Activated T-helper 9 cell treated with anti-CD3 and anti-CD28 coated beads, Interleukin-2, amount 50 U/mL, for 16 hours (primary cell): ENCODE measurements at regions not wholly inside any gene's neighbourhood (a gene's known extent, or its start where the extent isn't known, plus 50 kb on each side); places are given as distances from the start of the nearest gene placed in this dataset.

Source experiments
- DNase-seq: peaks from one replicate; pipeline ENCODE4 v3.0.0-alpha.2; 2020; ENCODE audit warnings: low read depth

DNA sequence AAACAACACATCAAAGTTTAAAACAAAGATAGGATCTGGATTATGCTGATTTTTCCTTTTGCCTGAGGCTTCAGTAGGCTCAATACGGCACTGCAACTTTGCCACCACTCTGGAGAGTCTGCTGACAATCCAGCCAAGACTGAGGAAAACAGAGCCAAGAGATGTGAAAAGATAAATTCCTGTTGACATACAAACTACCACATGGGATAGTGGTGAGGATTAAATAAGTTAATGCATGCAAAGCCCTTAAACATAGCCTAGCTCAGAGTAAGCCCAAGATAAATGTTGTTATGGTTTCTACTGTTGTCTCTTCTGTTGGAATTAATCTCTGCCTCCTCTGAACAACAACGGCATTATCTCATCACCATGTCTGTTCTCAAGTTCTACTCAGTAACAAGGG is 245.9 kb upstream of the LMCD1 start:
- DNase-seq: no peak

DNA sequence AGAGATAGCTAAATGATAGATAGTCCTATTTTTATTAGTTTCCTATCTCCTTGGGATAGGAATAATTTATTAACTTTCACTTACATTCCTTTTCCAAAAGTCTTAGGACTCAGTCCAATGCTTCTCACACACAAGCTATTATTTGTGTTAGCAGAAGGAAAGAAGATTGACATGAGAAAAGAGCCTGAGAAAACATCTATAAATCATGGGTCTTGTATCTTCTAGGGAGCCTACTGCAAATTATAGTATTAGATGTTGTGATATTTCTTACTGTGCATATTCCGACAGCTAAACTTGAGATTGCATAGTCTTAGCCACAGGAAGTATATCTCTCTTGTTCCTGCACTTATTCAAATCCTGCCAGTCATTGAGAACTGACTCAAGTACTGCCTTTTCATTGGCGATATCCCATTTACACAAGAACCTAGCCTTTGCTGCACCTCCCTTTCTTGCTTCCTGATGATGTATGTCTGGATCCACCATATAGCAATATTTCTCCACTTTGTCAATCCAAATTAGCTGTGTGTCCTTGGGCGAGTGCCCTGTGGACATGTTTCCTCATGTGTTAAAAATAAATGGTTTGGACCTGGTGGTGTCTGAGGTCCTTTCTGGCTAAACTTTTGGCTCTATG is 245.1 kb upstream of the LMCD1 start:
- DNase-seq: no peak

DNA sequence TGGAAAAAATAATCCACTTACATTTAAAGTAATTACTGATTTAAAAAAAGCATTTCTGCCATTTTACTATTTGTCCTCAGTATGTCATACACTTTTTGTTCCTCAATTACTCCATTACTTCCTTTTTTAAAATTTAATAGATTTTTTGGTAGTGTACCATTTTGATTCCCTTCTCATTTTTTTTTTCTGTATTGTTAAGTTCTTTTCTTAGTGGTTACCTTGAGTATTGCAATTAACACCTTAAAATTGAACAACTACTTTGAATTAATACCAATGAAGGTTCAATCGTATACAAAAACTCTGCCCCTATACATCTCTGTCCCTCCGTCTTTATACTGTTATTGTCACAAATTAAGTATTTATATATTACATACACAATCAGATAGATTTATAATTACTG is 240.6 kb upstream of the LMCD1 start:
- DNase-seq: no peak

DNA sequence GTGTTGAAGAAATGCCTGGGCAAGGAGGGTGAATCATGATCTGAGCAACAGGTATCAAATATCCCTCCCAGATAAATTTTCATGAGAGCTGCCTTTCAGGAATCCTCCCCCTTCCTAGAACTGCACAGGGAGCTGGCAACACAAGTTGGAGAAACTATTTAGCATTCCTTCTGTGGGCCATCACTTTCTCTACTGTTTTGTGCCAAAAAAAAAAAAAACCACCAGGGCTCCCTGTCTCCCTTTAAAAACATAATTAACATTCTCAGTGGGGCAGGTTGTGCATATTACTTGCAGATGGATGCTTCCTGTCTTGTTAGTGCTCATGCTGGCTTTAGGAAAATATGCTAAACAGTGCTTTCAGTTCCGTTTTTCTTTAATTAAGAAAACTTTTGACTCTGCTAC is 234.9 kb upstream of the LMCD1 start:
- DNase-seq: no peak

- DNase-seq: no peak
Observed at GRCh38 chr3:8273479-8273878, 228.1 kb upstream of the LMCD1 start.

DNA sequence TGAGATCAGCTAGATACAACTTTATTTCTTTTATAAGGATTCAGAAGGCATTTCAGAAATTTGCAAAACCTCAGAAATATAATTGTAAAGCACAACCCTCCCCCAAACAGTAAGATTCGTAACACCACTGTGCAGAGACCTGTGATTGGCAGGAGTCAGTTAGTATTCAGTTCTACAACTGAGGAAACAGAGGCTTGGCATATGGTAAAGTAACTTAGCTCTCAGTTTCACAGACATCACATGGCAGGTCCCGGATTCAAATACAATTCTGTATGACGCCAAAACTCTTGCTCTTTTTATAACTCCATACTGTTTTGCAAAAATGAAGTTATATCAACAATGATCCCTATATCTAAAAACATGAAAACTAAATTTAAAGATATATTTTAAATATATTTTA is 225.6 kb upstream of the LMCD1 start:
- DNase-seq: no peak

DNA sequence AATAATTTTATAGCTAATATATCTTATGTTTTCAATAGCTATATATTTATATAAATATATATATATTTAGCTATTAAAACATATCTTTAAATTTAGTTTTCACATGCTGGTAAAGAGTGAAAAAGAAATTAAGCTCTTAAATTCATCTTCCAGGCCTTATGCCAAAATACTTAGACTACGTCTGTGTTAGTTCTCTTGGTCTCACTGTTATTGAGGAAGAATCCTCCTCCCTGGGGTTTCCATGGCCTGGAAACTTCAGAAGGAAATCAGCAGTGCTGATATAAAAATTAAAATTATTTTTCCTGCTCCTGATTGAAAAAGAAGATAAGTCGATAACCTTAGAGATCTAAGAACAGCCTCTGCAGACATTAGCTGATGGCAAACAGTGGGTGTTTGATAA is 225.1 kb upstream of the LMCD1 start:
- DNase-seq: no peak

DNA sequence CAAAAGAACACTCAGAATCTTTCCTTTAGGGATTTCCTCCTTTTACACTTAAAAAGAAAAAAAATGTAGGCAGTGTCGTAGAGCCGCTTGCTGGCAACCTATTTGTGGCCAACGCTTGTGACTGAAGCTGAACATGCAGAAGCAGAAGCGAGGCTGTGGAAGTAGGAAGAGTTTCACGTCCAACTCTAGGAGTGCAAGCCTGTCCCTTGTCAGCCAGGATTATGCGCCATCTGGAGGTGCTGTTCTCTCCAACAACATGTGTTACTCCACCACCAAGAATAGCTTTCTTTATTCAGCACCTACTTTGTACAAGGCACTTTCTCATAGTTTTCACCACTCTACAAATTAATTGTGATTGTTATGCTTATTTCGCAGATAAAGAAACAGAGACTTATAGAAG is 223.2 kb upstream of the LMCD1 start:
- no peak for DNase-seq

DNA sequence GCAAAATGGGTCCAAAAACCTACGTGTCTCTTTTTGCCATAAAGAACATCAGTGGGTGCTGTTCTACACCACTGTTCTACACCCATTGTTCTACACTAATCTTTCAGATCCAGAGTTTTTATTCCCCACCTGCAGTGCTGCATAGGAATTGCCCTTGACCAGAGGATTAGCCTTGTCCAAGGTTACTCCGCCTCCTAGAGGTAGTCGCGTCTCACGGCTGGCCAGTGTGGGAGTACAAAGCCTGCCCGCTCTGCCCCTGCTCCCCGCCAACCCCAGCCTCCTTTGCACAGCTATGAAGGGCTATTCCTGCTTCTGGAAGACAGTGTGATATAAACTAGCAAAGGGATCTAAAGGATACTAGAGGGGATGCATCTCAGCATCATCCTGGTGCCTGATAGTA is 222.1 kb upstream of the LMCD1 start:
- no peak for DNase-seq

DNA sequence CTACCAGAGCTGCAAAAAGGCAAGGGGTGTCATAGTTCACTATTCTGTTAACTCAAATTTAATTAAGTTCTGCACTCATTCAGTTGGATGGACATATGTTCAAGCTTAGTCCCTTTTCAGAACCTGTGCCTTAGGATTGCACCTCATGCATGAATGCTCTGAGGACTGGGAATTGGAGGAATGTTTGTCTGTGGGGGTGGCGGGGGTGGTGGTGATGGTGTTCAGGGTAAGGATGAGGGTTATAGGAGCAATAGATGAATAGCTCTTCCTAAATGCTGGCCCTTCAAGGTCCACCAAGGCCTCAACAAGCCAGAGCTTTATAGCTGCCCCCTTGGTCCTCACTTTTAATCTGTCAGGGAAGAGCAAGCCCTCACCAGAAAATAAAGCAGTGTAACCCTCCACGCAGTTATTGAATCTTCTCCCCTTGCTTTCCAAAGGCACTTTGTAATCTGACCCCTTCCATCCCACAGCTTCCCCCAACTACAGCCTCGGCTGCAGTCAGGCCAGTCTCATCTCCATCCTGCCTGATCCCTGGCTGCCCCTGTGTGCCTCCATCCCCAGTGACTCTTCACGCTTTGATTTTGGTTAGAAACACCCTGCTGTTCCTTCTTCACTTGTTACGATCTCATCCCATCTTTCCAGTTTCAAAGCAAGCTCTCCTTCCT is 221.6 kb upstream of the LMCD1 start:
- DNase-seq: no peak

GRCh38 chr3:8282541-8283165 is 219.0 kb upstream of the LMCD1 start:
- DNase-seq: no peak

GRCh38 chr3:8283193-8283592 is 218.4 kb upstream of the LMCD1 start:
- DNase-seq: no peak

DNA sequence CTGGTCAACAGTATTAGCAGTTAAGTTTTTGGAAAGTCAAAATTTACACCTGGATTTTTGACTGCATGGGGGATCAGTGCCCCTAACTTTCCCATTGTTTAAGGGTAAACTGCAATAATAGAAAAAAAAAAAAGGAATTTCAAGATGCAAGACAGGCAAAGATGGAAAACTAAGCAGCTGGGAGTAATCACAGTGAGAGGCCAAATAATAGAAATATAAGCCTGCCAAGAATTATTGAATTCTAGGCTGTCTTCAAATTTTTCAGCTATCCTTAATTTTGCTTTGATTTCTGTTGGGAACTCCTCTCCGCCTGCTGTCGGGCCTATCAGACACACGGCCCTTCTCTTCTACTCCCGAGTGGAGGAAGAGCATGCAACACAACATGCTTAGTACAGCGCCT is 215.5 kb upstream of the LMCD1 start:
- no peak for DNase-seq

DNA sequence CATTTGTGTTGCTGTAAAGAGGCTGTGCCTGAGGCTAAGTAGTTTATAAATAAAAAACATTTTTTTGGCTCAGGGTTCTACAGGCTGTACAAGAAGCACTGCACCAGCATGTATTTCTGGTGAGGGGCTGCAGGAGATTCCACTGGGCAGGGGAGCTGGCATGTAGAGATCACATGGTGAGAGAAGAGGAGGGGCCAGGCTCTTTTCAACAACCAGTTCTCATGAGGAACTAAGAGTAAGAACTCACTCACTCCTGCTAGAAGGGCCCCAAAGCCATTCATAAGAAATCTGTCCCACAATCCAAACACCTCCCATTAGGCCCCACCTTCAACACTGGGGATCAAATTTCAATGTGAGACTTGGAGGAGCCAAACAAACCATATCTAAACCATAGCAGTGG is 214.9 kb upstream of the LMCD1 start:
- DNase-seq: no peak

DNA sequence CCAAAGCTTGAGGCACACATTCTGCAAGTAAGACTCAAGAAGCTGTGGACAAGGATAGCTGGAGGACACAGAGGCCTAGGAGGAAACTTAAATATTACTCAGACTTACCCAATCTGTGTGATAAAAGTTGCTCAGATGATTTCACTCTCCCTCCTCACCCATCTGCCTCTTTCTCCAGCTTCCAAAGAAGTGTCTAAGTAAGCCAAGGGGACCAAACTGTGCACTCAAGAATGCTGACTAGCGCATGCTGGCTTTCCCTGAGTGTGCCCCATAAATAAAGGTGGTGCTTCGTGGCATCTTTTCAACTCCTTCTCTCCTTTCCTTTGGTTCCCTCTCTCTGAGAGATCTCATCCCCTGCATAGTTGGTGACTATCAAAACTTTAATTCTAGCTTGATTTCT is 211.0 kb upstream of the LMCD1 start:
- DNase-seq: no peak

DNA sequence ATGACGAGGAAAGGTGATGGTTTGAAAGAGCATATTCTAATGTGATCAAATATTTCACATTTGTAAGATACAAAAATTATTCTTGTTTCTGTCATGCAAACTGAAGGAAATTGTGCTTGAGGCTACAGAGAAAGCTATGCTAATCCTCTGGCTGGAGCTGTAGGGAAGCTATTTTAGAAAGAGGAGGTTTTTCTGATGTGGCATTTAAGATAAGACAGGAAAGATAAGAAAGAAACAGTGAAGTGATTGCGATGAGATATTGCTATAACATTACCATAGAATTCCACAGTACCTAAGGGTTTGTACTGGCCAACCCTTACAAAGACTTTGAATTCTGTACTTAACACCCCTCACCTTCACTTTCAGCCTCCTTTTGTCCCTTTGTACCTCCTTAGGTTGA is 205.2 kb upstream of the LMCD1 start:
- no peak for DNase-seq

- no peak for DNase-seq
Observed at GRCh38 chr3:8298021-8298954, 203.3 kb upstream of the LMCD1 start.

DNA sequence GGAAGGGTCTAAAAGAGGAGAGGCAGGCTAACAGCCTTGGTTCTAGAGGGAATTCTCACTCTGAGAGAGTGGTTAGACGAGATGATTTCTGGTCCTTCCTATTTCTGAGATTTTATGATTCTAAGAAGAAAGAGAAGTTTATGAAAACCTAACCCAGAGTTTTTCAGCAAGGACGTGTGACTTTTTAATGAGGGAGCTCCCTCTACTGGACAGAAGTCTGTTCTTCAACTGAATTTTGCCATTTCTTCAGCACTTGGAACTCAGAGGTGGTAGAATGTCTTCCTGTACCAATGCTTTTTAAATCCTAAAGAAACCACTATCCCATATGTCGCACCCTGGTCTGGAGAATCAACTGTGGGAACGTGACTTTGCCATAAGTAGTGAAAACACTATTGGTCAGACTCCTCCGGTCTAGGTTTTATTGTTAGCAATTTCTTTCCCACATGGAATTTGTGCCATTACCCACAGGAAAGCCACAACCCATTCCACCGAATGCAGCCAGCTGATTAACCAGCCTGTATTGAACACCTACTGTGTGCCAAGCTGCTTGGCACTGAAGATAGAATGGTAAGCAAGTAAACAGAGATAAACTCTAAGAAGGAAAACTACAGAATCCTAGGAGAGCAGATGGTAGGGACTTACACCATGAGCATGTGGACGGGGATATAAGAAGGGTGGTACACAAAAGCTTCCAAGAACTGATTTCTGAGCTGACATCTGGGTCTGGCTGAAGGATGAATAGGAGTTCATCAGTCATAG is 199.5 kb upstream of the LMCD1 start:
- no peak for DNase-seq

GRCh38 chr3:8303466-8303865 is 198.2 kb upstream of the LMCD1 start:
- no peak for DNase-seq

DNA sequence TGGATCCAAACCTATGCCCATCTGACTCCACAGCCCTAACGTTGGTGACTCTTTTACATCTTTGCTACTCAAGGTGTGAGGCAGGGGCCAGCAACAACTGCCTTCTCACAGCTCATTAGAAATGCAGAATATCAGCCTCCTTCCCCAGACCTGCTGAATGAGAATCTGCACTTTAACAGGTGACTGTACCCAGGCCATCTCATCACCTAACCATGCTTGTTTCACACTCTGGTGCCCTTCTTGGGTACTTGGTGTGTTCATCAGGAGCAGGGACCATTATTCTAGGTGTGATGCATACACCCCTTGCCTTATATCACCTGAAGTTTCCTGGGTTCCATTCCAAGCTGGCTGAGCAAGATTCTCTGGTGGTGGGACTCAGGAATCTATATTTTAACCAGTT is 196.3 kb upstream of the LMCD1 start:
- no peak for DNase-seq

GRCh38 chr3:8307545-8308110 is 194.0 kb upstream of the LMCD1 start:
- no peak for DNase-seq

- no peak for DNase-seq
Observed at GRCh38 chr3:8311321-8311720, 190.3 kb upstream of the LMCD1 start.
